ENCODE measurements at regions not wholly inside any gene's neighbourhood (a gene's known extent, or its start where the extent isn't known, plus 50 kb on each side); places are given as distances from the start of the nearest gene placed in this dataset.

- DNase-seq (ENCODE audit: extremely low read depth, insufficient read length): no peak
- Histone ChIP-seq H3K4me3 (replicated peaks; ENCODE audit: low read depth, low read length) (no peak overlapping the region), H3K36me3 (ENCODE audit: control insufficient read depth, insufficient read depth, low read length) (no peaks in the 10 kb centered on the region), H3K27me3 (replicated peaks; ENCODE audit: control insufficient read depth, insufficient read depth, low read length) (no peaks in the 10 kb centered on the region)
- TF ChIP-seq CTCF (IDR thresholded peaks at IDR 0.05; ENCODE audit: insufficient read depth, low read length, poor library complexity, severe bottlenecking): no peak
Measured at GRCh38 chr5:71972777-71973473, 134.3 kb upstream of the MAP1B start.

- Histone ChIP-seq H3K4me3 (replicated peaks; ENCODE audit: low read depth, low read length) (no peak overlapping the region), H3K36me3 (ENCODE audit: control insufficient read depth, insufficient read depth, low read length) (no peaks in the 10 kb centered on the region), H3K27me3 (replicated peaks; ENCODE audit: control insufficient read depth, insufficient read depth, low read length) (no peaks in the 10 kb centered on the region)
- no peak for TF ChIP-seq CTCF (IDR thresholded peaks at IDR 0.05; ENCODE audit: insufficient read depth, low read length, poor library complexity, severe bottlenecking)
- DNase-seq (ENCODE audit: extremely low read depth, insufficient read length): no peak
Measured at GRCh38 chr5:71973563-71973962, 133.7 kb upstream of the MAP1B start.

GRCh38 chr5:71974165-71974564, 133.1 kb upstream of the MAP1B start:
- no peaks in the 10 kb centered on the region for H3K27me3 ChIP-seq (replicated peaks; ENCODE audit: control insufficient read depth, insufficient read depth, low read length)
- no peak for DNase-seq (ENCODE audit: extremely low read depth, insufficient read length)
- no peak overlapping the region for H3K4me3 ChIP-seq (replicated peaks; ENCODE audit: low read depth, low read length)
- H3K36me3 ChIP-seq (ENCODE audit: control insufficient read depth, insufficient read depth, low read length): no peaks in the 10 kb centered on the region
- TF ChIP-seq CTCF (IDR thresholded peaks at IDR 0.05; ENCODE audit: insufficient read depth, low read length, poor library complexity, severe bottlenecking): no peak

- no peak for DNase-seq (ENCODE audit: extremely low read depth, insufficient read length)
- no peak for TF ChIP-seq CTCF (IDR thresholded peaks at IDR 0.05; ENCODE audit: insufficient read depth, low read length, poor library complexity, severe bottlenecking)
- Histone ChIP-seq H3K36me3 (ENCODE audit: control insufficient read depth, insufficient read depth, low read length) (no peaks in the 10 kb centered on the region), H3K4me3 (replicated peaks; ENCODE audit: low read depth, low read length) (no peak overlapping the region), H3K27me3 (replicated peaks; ENCODE audit: control insufficient read depth, insufficient read depth, low read length) (no peaks in the 10 kb centered on the region)
Measured at GRCh38 chr5:71974622-71975021, 132.7 kb upstream of the MAP1B start.

- no peak overlapping the region for H3K4me3 ChIP-seq (replicated peaks; ENCODE audit: low read depth, low read length)
- H3K27me3 ChIP-seq (replicated peaks; ENCODE audit: control insufficient read depth, insufficient read depth, low read length): no peaks in the 10 kb centered on the region
- no peak for TF ChIP-seq CTCF (IDR thresholded peaks at IDR 0.05; ENCODE audit: insufficient read depth, low read length, poor library complexity, severe bottlenecking)
- DNase-seq (ENCODE audit: extremely low read depth, insufficient read length): no peak
- H3K36me3 ChIP-seq (ENCODE audit: control insufficient read depth, insufficient read depth, low read length): no peaks in the 10 kb centered on the region
Measured at GRCh38 chr5:71976449-71976848, 130.8 kb upstream of the MAP1B start.

- no peak for DNase-seq (ENCODE audit: extremely low read depth, insufficient read length)
- no peak for TF ChIP-seq CTCF (IDR thresholded peaks at IDR 0.05; ENCODE audit: insufficient read depth, low read length, poor library complexity, severe bottlenecking)
- Histone ChIP-seq H3K4me3 (replicated peaks; ENCODE audit: low read depth, low read length) (no peak overlapping the region), H3K27me3 (replicated peaks; ENCODE audit: control insufficient read depth, insufficient read depth, low read length) (no peaks in the 10 kb centered on the region), H3K36me3 (ENCODE audit: control insufficient read depth, insufficient read depth, low read length) (no peaks in the 10 kb centered on the region)
Measured at GRCh38 chr5:71977311-71977710, 130.0 kb upstream of the MAP1B start.

Data from GM06990 (cell line).